A549 (cell line): ENCODE measurements at regions not wholly inside any gene's neighbourhood (a gene's known extent, or its start where the extent isn't known, plus 50 kb on each side); places are given as distances from the start of the nearest gene placed in this dataset.

ENCODE experiments used
- ATAC-seq, 2 experiments: fragments of 200-7000 bp in 1 of 2; fragments of >200 bp in 1 of 2; cut with Nextera tagmentation in 1 of 2; cut with Tn5 transposase in 1 of 2; 3 replicates each; pipeline versions ENCODE4 v1.8.0 to v1.9.1; 2018 to 2020; ENCODE audit warnings: mild to moderate bottlenecking in 1 of 2, moderate library complexity in 1 of 2
- CTCF ChIA-PET: fragments of 300-600 bp; sonication (Branson Sonifier 250); formaldehyde crosslinking; extraction: SDS; loops from one replicate; lab custom pipeline; 2021; ENCODE audit warnings: antibody characterized with exemption, inconsistent platforms; lab: Yijun Ruan, JAX
- POLR2A ChIA-PET: fragments of 350-600 bp; formaldehyde crosslinking; extraction: SDS; loops from one replicate; lab custom pipeline; 2021; ENCODE audit warnings: antibody characterized with exemption, inconsistent platforms; lab: Yijun Ruan, JAX
- DNase-seq, 2 experiments: peaks; one replicate each; pipeline versions ENCODE4 v3.0.0 to v3.0.0-alpha.2; 2011 to 2016; ENCODE audit warnings: low read depth in 1 of 2, low spot score in 1 of 2
- FAIRE-seq: peaks from 2 replicates; lab custom pipeline; 2011; peaks lifted over from hg19 to GRCh38; lab: Jason Lieb, UNC
- H3K27ac ChIP-seq, 2 experiments: fragments of >200 bp; sonication (Bioruptor Twin); formaldehyde crosslinking; 3 replicates each; pipeline ENCODE4 v1.5.1; 2016 to 2017
- H3K4me1 ChIP-seq: fragments of >200 bp; sonication (Bioruptor Twin); formaldehyde crosslinking; 3 replicates; pipeline ENCODE4 v1.6.1; 2016
- H3K4me2 ChIP-seq: fragments of >200 bp; sonication (Bioruptor Twin); formaldehyde crosslinking; 3 replicates; pipeline ENCODE4 v1.6.1; 2016
- H3K4me3 ChIP-seq: fragments of >200 bp; sonication (Bioruptor Twin); formaldehyde crosslinking; 3 replicates; pipeline ENCODE4 v1.5.1; 2016
- H3K9me3 ChIP-seq: fragments of >200 bp; sonication (Bioruptor Twin); formaldehyde crosslinking; 3 replicates; pipeline ENCODE4 v1.6.1; 2016
- BHLHE40 ChIP-seq: IDR thresholded peaks from 2 replicates; pipeline ENCODE4 v1.6.1; 2012; ENCODE audit warnings: low read depth, low read length, inconsistent platforms
- CBX8 ChIP-seq: fragments of 200-600 bp; sonication (generic); IDR thresholded peaks from 2 replicates; pipeline ENCODE4 v1.6.1; 2016
- CHD2 ChIP-seq: fragments of 150-350 bp; IDR thresholded peaks from 2 replicates; pipeline ENCODE4 v1.6.1; 2014; ENCODE audit warnings: low read length; ENCODE audit not compliant: partially characterized antibody
- CTCF ChIP-seq: fragments of >200 bp; sonication (Bioruptor Twin); formaldehyde crosslinking; IDR thresholded peaks from 3 replicates; pipeline ENCODE4 v1.5.1; 2016
- E2F6 ChIP-seq: IDR thresholded peaks from 2 replicates; pipeline ENCODE4 v1.6.1; 2012; ENCODE audit warnings: low read depth, borderline replicate concordance
- EHMT2 ChIP-seq: fragments of 200-600 bp; sonication (generic); IDR thresholded peaks from 2 replicates; pipeline ENCODE4 v1.6.1; 2016; ENCODE audit warnings: antibody characterized with exemption, low read depth, mild to moderate bottlenecking, moderate library complexity
- EP300 ChIP-seq, 2 experiments: fragments of >200 bp; sonication (Bioruptor Twin); formaldehyde crosslinking; IDR thresholded peaks; 2 replicates in 1 of 2; 3 replicates in 1 of 2; pipeline ENCODE4 v1.6.1; 2016 to 2017
- FOSL2 ChIP-seq, 2 experiments: fragments of 450-650 bp in 1 of 2; fragments of >200 bp in 1 of 2; sonication (Bioruptor Twin) in 1 of 2; formaldehyde crosslinking; IDR thresholded peaks; 2 replicates each; pipeline versions ENCODE4 v1.5.0 to v1.6.1; 2016 to 2020; ENCODE audit warnings: mild to moderate bottlenecking in 1 of 2, moderate library complexity in 1 of 2
- JUN ChIP-seq, 2 experiments: fragments of >200 bp; sonication (Bioruptor Twin); formaldehyde crosslinking; IDR thresholded peaks; 2 replicates in 1 of 2; 3 replicates in 1 of 2; pipeline ENCODE4 v1.6.1; 2016 to 2017
- JUNB ChIP-seq: fragments of >200 bp; sonication (Bioruptor Twin); formaldehyde crosslinking; IDR thresholded peaks from 2 replicates; pipeline ENCODE4 v1.6.1; 2016
- MYC ChIP-seq: IDR thresholded peaks from 2 replicates; pipeline ENCODE4 v1.6.1; 2012; ENCODE audit warnings: mild to moderate bottlenecking, inconsistent platforms, low read length, improper control_type of control experiment, borderline replicate concordance
- PBX3 ChIP-seq: IDR thresholded peaks from 2 replicates; pipeline ENCODE4 v1.6.1; 2012
- PHF8 ChIP-seq: fragments of 200-600 bp; sonication (generic); IDR thresholded peaks from 2 replicates; pipeline ENCODE4 v1.6.1; 2016; ENCODE audit warnings: low read depth, mild to moderate bottlenecking, antibody characterized with exemption, moderate library complexity, borderline replicate concordance
- POLR2AphosphoS2 ChIP-seq: conservative IDR thresholded peaks from 2 replicates; pipeline ENCODE4 v1.6.1; 2012; ENCODE audit warnings: low read length, improper control_type of control experiment, inconsistent platforms
- SMC3 ChIP-seq: fragments of >200 bp; sonication (Bioruptor Twin); formaldehyde crosslinking; IDR thresholded peaks from 3 replicates; pipeline ENCODE4 v1.6.1; 2018; ENCODE audit warnings: inconsistent platforms
- TFCP2L1 ChIP-seq: fragments of 250-450 bp; sonication (Bioruptor Pico); IDR thresholded peaks from 2 replicates; pipeline ENCODE4 v1.5.0; 2021; ENCODE audit warnings: mild to moderate bottlenecking
- TP53 ChIP-seq: fragments of 250-450 bp; sonication (Bioruptor Pico); IDR thresholded peaks from 2 replicates; pipeline ENCODE4 v1.5.0; 2021; ENCODE audit warnings: mild to moderate bottlenecking, moderate library complexity
- ZFP36 ChIP-seq: fragments of 450-650 bp; IDR thresholded peaks from 2 replicates; pipeline ENCODE4 v1.6.1; 2014; ENCODE audit warnings: borderline replicate concordance; ENCODE audit not compliant: partially characterized antibody
- ZSCAN20 ChIP-seq: fragments of 250-450 bp; sonication (Bioruptor Pico); IDR thresholded peaks from 2 replicates; pipeline ENCODE4 v1.8.0; 2022; ENCODE audit warnings: mild to moderate bottlenecking, moderate library complexity
- WGBS: methylation state at CpG from one replicate; pipeline ENCODE4 v1.1.6; 2017; ENCODE audit errors: missing lambda C conversion rate; 5-methylcytosine and 5-hydroxymethylcytosine counted together
- TF ChIP-seq, protein P1 (sequence below): fragments of 150-350 bp; IDR thresholded peaks from 2 replicates; pipeline ENCODE4 v1.6.1; 2014; ENCODE audit warnings: low read depth, mild to moderate bottlenecking, low read length
- TF ChIP-seq, protein P2 (sequence below): fragments of >200 bp; sonication (Bioruptor Twin); formaldehyde crosslinking; IDR thresholded peaks from 3 replicates; pipeline ENCODE4 v1.6.1; 2016

- no peak overlapping the region for H3K4me3 ChIP-seq
- ChIA-PET CTCF (no interaction called here), POLR2A (no interaction called here)
- no peak overlapping the region for H3K27ac ChIP-seq
- DNase-seq (no peak), ATAC-seq (no peak), FAIRE-seq (no peak)
- H3K4me1 ChIP-seq, result no peaks in the 10 kb centered on the region
- TF ChIP-seq TP53, result no peak
- no peak for TF ChIP-seq SMC3
- no peak for TF ChIP-seq BHLHE40
- TF ChIP-seq, protein P1, sequence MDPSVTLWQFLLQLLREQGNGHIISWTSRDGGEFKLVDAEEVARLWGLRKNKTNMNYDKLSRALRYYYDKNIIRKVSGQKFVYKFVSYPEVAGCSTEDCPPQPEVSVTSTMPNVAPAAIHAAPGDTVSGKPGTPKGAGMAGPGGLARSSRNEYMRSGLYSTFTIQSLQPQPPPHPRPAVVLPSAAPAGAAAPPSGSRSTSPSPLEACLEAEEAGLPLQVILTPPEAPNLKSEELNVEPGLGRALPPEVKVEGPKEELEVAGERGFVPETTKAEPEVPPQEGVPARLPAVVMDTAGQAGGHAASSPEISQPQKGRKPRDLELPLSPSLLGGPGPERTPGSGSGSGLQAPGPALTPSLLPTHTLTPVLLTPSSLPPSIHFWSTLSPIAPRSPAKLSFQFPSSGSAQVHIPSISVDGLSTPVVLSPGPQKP, result no peak
- no peak for TF ChIP-seq E2F6
- no peak for TF ChIP-seq CBX8
- TF ChIP-seq JUNB, result no peak
- TF ChIP-seq, protein P2, sequence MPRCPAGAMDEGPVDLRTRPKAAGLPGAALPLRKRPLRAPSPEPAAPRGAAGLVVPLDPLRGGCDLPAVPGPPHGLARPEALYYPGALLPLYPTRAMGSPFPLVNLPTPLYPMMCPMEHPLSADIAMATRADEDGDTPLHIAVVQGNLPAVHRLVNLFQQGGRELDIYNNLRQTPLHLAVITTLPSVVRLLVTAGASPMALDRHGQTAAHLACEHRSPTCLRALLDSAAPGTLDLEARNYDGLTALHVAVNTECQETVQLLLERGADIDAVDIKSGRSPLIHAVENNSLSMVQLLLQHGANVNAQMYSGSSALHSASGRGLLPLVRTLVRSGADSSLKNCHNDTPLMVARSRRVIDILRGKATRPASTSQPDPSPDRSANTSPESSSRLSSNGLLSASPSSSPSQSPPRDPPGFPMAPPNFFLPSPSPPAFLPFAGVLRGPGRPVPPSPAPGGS, result no peak
- TF ChIP-seq MYC, result no peak
- no peak for TF ChIP-seq PHF8
- no peak for TF ChIP-seq CTCF
- no peak for TF ChIP-seq PBX3
- no peak for TF ChIP-seq EP300 (IDR thresholded peaks at IDR 0.05)
- H3K9me3 ChIP-seq, result no peaks in the 10 kb centered on the region
- no peak overlapping the region for H3K4me2 ChIP-seq
These were observed 1714.3 kb upstream of the PCDH20 start for GRCh38 chr13:63129995-63130394.

- ChIA-PET POLR2A (no interaction called here), CTCF (no interaction called here)
- Histone ChIP-seq H3K4me1 (no peaks in the 10 kb centered on the region), H3K27ac (no peak overlapping the region), H3K4me3 (no peak overlapping the region), H3K9me3 (no peaks in the 10 kb centered on the region), H3K4me2 (no peak overlapping the region)
- DNase-seq (no peak), ATAC-seq (no peak), FAIRE-seq (no peak)
- TF ChIP-seq JUN (IDR thresholded peaks at IDR 0.05), result no peak
- no peak for TF ChIP-seq FOSL2 (IDR thresholded peaks at IDR 0.05)
- no peak for TF ChIP-seq FOSL2 (CRISPR knock-in tag; IDR thresholded peaks at IDR 0.05)
- no peak for TF ChIP-seq EHMT2
- TF ChIP-seq POLR2AphosphoS2, result no peak
- no peak for TF ChIP-seq ZSCAN20 (CRISPR knock-in tag)
- no peak for TF ChIP-seq ZFP36
- TF ChIP-seq BHLHE40, result no peak
- TF ChIP-seq CHD2, result no peak
- no peak for TF ChIP-seq TFCP2L1
- WGBS, result 31% methylated on average over 2 of the region's 2 CpGs
These were observed 1713.1 kb upstream of the PCDH20 start for GRCh38 chr13:63128716-63129115.
